ENCODE measurements at regions not wholly inside any gene's neighbourhood (a gene's known extent, or its start where the extent isn't known, plus 50 kb on each side); places are given as distances from the start of the nearest gene placed in this dataset.

DNA sequence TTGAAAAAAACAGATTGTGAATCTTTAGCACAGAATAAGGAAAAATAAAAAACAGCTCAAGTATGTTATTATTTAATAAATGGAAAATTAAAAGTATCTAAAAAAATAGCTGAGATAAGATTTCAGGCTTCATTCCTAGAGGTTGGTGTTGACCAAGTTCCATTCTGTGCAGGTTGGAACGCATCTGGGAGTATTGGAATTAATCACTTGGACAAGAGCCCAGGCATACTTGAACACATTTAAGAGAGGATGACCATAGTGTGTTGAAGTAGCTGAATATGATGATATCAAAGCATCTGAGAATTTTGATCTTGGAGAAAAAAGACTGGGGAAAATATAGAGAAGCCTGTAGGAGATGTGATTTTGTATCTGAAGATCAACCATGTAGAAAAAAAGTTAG is 54.6 kb upstream of the VCX start:
- TF ChIP-seq, protein P1, sequence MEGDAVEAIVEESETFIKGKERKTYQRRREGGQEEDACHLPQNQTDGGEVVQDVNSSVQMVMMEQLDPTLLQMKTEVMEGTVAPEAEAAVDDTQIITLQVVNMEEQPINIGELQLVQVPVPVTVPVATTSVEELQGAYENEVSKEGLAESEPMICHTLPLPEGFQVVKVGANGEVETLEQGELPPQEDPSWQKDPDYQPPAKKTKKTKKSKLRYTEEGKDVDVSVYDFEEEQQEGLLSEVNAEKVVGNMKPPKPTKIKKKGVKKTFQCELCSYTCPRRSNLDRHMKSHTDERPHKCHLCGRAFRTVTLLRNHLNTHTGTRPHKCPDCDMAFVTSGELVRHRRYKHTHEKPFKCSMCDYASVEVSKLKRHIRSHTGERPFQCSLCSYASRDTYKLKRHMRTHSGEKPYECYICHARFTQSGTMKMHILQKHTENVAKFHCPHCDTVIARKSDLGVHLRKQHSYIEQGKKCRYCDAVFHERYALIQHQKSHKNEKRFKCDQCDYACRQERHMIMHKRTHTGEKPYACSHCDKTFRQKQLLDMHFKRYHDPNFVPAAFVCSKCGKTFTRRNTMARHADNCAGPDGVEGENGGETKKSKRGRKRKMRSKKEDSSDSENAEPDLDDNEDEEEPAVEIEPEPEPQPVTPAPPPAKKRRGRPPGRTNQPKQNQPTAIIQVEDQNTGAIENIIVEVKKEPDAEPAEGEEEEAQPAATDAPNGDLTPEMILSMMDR (IDR thresholded peaks at IDR 0.05; ENCODE audit: insufficient read depth, low read length, poor library complexity, severe bottlenecking) = no peak
- TF ChIP-seq EZH2phosphoT487 (conservative IDR thresholded peaks at IDR 0.05; ENCODE audit: low read length) = no peak

Data from SU-DHL-6 (cell line).